Erythroblast (primary cell): ENCODE measurements at regions not wholly inside any gene's neighbourhood (a gene's known extent, or its start where the extent isn't known, plus 50 kb on each side); places are given as distances from the start of the nearest gene placed in this dataset.
"Not testable (repeated sequence)": the region's sequence is repeated elsewhere in the genome, so short reads cannot be mapped to it uniquely, and the experiment has no call there.

ENCODE experiments used
- DNase-seq, 2 experiments: peaks; one replicate each; lab custom pipeline; 2025; lab: John Stamatoyannopoulos, UW
- GATA1 ChIP-seq: IDR thresholded peaks from 2 replicates; pipeline ENCODE4 v1.6.1; 2011; ENCODE audit warnings: low read depth, mild to moderate bottlenecking, control low read depth, low read length, moderate library complexity
- POLR2A ChIP-seq: IDR thresholded peaks from 2 replicates; pipeline ENCODE4 v1.6.1; 2011; ENCODE audit warnings: mild to moderate bottlenecking, low read length

DNA sequence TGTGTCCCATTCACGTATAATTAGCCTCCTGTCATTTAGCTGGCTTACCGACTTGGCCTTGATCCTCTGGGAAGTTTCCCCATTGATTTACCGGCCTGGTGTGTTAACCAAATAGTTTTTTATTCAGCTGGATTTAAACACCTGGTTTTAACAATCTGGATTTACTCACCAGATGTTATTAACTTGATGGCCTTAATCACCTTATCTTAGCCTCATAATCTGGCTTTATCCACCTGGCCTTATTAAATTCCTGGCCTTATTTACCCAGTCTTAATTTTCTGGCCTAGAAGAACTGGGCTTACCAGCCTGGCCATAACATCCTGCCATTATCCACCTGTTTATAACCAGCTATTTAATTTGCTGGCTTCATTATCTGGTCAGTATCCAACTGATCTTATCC, 89.9 kb downstream of the IL12A start:
- no peak for TF ChIP-seq GATA1
- no peak for TF ChIP-seq POLR2A
- DNase-seq = no peak

DNA sequence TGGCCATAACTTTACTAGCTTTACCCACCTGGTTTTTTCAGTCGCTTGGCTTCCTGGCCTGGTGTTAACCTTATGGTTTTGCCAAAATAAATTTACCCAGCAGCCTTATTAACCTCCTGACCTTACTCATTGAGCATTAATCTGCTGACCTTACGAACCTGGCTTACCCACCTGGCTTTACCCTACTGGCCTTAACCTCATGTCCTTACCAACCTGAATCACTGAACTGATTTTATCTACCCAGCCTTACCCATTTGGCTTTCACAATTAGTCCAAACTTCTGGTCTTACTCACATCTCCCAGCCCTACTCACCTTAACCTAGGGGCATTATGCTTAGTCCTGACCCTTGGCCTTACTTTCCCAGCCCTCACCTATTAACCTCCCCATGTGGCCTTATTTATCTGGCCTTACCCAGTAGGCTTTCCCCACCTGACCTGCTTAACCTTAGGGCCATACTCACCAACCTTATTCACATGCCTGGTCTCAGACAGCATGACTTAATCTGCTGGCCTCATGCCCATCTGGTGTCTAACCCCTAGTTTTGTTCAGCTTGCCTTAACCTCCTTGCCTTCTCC, 93.4 kb downstream of the IL12A start:
- no peak for DNase-seq
- no peak for TF ChIP-seq GATA1
- TF ChIP-seq POLR2A = no peak

DNA sequence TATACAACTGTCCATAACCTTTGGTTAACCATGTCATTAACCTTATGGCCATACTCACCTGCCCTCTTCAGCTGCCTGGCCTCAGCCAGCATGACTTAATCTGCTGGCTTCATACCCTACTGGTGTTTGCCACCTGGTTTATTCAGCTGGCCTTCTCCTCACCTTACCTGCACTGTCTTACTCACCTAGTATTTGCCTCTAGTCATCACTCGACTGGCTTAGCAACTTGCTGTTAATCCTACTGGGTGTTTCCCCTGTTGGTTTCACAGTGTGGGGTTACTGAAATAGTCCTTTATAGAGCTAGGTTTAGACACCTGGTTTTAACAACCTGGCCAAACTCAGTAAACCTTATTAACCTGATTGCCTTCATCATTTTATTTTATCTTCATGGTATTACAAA, 96.4 kb downstream of the IL12A start:
- DNase-seq = no peak
- TF ChIP-seq POLR2A (no peak), GATA1 (no peak)

DNA sequence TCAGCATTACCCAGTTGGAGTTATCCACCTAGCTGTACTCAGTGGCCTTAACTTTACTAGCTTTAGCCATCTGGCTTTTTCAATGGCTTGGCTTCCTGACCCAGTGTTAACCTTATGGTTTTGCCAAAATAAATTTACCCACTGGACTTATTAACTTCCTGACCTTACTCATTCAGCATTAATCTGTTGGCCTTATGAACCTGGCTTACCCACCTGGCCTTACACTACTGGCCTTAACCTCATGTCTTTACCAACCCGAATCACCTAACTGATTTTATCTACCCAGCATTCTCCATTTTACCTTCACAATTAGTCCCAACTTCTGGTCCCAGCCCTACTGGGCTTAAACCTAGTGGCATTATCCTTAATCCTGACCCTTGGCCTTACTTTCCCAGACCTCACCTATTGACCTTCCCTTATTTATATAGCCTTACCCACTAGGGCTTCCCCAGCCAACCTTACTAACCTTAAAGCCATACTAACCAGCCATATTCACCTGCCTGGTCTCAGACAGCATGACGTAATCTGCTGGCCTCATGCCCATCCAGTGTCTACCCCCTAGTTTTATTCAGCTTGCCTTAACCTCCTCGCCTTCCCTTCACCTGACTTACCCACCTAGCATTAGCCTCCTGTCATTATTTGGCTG, 100.0 kb downstream of the IL12A start:
- TF ChIP-seq GATA1 = no peak
- no peak for TF ChIP-seq POLR2A
- DNase-seq = no peak

DNA sequence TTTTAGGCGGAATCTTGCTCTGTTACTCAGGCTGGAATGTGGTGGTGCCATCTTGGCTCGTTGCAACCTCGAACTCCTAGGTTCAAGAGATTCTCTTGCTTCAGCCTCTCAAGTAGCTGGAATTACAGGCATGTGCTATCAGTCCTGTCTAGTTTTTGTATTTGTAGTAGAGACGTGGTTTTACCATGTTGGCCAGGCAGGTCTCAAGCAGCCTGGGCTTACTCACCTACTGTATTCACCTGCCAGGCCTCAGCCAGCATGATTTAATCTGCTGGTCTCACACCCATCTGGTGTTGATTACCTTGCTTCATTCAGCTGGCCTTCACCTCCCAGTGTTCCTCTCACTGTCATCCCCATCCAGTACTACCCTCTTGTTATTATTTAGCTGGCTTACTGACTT, 102.0 kb downstream of the IL12A start:
- TF ChIP-seq GATA1 (no peak), POLR2A (no peak)
- DNase-seq = no peak

DNA sequence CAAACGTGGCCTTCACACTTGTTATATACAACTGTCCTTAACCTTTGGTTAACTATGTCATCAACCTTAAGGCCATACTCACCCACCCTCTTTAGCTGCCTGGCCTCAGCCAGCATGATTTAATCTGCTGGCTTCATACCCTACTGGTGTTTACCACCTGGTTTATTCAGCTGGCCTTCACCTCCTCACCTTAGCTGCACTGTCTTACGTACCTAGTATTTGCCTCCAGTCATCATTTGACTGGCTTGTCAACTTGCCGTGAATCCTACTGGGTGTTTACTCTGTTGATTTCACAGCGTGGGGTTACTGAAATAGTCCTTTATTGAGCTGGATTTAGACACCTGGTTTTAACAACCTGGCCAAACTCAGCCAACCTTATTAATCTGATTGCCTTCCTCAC, 102.8 kb downstream of the IL12A start:
- TF ChIP-seq POLR2A = no peak
- TF ChIP-seq GATA1 = no peak
- no peak for DNase-seq

DNA sequence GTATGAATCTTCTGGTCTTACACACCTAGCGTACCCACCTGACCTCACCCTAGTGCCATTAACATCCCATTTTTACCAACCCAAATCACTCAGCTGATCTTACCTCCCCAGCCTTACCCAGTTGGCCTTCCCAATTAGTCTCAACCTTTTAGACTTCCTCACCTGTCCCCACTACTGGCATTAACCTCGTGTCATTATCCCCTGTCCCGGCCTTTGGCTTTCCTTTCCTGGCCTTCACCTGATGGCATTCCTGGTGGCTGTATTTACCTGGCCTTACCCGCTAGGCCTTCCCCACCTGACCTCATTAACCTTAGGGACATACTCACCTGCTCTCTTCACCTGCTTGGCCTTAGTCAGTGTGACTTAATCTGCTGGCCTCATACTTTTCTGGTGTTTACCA, 104.1 kb downstream of the IL12A start:
- TF ChIP-seq GATA1 (no peak), POLR2A (no peak)
- no peak for DNase-seq

DNA sequence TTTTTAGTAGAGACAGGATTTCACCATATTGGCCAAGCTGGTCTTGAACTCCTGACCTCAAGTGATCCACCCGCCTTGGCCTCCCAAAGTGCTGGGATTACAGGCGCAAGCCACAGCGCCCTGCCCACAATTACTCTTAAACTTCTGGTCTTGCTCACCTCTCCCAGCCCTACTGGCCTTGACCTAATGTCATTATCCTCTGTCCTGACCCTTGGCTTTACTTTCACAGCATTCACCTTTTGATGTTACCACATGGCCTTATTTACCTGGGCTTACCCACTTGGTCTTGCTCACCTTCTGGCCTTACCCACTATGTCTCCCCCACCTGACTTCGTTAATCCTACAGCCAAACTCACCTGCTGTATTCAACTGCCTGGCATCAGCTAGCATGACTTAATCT, 105.9 kb downstream of the IL12A start:
- no peak for TF ChIP-seq GATA1
- TF ChIP-seq POLR2A = no peak
- DNase-seq = no peak

DNA sequence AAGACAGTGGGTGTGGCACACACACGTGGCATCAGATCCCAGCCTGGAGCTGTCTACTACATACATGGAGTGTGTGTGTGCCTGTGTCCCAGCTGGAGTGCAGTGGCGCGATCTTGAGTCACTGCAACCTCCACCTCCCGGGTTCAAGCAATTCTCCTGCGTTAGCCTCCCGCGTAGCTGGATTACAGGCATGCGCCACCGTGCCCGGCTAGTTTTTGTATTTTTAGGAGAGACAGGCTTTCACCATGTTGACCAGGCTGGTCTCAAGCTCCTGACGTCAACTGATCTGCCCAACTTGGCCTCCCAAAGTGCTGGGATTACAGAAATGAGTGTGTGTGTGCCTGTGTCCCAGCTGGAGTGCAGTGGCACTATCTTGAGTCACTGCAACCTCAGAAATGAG, 108.8 kb downstream of the IL12A start:
- no peak for TF ChIP-seq POLR2A
- no peak for TF ChIP-seq GATA1
- DNase-seq = no peak

DNA sequence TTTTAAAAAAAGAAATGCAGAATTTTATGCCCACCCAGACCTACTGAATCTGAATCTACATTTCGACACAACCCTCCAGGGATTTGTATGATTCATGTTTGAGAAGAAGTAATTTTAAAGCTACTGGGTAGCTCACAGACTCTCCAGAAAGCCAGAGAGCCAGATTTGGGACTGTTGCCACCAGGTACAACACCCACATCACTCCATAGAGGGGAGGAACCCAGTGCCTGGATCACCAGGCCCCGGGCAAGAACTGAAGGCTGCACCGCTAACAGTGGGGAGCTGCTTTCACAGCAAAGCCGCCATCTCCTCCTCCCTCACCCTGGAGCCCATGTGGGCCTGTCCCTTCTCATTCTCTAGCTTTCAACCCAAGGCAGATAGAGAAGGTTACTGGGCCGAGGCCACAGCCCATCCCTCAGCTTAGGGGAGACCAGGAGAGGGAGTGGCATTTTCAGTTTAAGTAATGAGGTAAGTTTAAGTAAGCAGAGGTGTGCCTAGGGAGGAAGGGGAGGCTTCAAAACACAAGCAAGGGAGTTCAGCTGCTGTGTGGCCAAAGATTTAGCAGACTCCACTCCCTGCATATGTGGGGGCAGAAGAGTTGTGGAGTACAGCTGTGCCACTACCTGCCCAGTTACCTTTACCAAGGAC, 109.8 kb downstream of the IL12A start:
- TF ChIP-seq POLR2A (no peak), GATA1 (no peak)
- DNase-seq = no peak

DNA sequence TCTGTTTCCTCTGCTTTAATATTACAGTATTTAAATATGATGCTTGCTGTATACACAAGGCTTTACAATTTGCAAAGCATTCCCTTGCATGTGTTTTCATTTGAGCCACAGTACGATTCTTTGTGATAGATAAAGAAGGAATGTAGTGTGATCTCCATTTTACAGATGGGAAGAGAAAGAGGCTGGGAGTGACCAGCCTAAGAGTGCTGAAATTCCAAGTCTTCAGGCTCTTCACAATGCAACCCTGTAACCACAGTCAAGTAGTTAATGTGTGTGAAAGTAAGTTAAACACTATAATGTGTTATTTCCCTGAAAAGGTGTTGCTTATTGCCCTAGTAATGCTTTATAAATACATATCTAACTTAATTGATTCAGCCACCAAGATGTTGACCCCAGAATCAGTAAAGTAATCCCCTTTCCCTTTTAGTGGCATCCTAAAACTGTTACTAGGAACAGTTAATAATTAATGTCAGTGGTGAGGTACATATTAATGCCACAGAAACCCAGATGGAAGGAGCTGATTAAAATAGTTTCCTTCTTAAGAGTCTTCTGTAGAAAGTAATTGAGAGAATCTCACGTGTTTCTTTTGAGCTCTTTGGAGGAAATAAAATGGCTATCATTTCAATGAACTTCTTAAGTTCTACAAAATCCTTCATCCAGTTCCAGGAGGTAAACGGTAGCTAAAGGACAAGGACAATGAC, 110.4 kb downstream of the IL12A start:
- no peak for TF ChIP-seq GATA1
- no peak for TF ChIP-seq POLR2A
- DNase-seq = no peak

DNA sequence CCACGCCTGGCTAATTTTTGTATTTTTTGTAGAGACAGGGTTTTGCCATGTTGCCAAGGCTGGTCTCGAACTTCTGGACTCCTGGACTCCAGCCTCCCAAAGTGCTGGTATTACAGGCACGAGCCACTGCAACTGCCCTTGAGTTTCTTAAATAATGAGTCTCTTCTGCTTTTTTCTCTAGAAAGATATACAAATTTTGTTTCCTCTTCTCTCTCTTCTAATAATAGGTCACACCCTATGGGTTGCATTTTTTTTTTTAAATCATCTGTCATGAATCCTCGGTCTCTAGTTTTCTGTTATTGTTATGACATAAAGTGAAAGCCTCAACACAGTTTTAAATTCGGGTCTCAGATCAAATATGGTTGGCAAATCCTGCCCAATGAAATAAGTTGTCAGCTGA, 111.2 kb downstream of the IL12A start:
- TF ChIP-seq POLR2A = no peak
- no peak for TF ChIP-seq GATA1
- DNase-seq = no peak

DNA sequence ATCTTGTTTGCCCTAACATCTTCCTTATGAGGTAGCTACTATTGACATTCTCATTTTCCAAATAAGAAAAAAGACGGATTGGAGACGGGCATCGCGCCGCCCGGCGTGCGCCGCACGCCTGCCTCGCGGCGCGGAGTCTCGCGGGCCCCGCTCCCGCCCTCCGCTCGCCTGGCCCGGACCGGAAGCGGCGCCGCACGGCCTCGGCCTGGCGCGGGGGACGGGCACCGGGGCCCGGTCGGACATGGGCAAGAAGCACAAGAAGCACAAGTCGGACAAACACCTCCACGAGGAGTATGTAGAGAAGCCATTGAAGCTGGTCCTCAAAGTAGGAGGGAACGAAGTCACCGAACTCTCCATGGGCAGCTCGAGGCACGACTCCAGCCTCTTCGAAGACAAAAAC, 112.0 kb downstream of the IL12A start:
- no peak for TF ChIP-seq GATA1
- TF ChIP-seq POLR2A = no peak
- DNase-seq = no peak

DNA sequence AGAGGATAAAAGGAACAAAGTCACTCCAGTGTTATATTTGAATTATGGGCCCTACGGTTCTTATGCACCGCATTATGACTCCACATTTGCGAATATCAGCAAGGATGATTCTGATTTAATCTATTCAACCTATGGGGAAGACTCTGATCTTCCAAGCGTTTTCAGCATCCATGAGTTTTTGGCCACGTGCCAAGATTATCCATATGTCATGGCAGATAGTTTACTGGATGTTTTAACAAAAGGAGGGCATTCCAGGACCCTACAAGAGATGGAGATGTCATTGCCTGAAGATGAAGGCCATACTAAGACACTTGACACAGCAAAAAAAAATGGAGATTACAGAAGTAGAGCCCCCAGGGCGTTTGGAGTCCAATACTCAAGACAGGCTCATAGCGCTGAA, 113.4 kb downstream of the IL12A start:
- not testable (repeated sequence) for DNase-seq
